ENCODE measurements at regions not wholly inside any gene's neighbourhood (a gene's known extent, or its start where the extent isn't known, plus 50 kb on each side); places are given as distances from the start of the nearest gene placed in this dataset.

DNA sequence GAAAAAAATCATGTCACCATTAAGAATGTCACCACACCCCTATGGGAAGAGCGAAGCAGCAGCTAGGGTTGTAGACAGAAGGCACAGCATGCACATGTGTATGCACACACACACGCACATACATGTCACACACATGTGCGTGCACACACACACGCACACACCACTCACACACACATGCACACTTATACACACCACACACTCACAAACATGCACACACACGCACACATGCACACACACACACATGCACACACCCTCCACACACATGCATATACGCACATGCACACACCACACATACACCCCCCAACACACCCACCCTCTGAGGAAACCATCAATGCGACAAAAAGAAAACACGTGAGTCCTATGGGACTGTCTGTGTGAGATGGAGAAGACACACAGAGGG lies 205.4 kb downstream of the ENGASE start:
- H3K4me3 ChIP-seq (replicated peaks in 1 of 3; ENCODE audit: insufficient read depth in 1 of 3, low read depth in 1 of 3, low read length in 3 of 3), result no peak overlapping the region
- intact Hi-C loops (cut with micrococcal nuclease), result no loop called here
- no peak overlapping the region for H2AFZ ChIP-seq (ENCODE audit: low read depth, low read length)
- no peaks in the 10 kb centered on the region for H3K27me3 ChIP-seq (ENCODE audit: control insufficient read depth in 2 of 2, insufficient read depth in 2 of 2, low read length in 2 of 2)
- dilution Hi-C loops (cut with MboI; ENCODE audit: extremely low pct_ligation_motif_present, low sequenced_read_pairs), result no loop called here
- ChIA-PET POLR2A (no interaction called here), CTCF (interaction anchor here (0.8 to 1.1 kb wide), 2 partner anchors 11 to 12 kb away, joined by 4 read pairs; no protein-coding TSS in a partner anchor)
- no peak overlapping the region for H3K4me2 ChIP-seq (ENCODE audit: insufficient read depth, low read length)
- no peaks in the 10 kb centered on the region for H4K20me1 ChIP-seq (replicated peaks; ENCODE audit: control insufficient read depth, extremely low read depth, insufficient read depth, low read length)
- no peaks in the 10 kb centered on the region for H3K9me1 ChIP-seq (replicated peaks; ENCODE audit: control insufficient read depth, extremely low read depth, insufficient read depth, low read length)
- no peaks in the 10 kb centered on the region for H3K4me1 ChIP-seq (ENCODE audit: control insufficient read depth, extremely low read depth, insufficient read depth, low read length)
- DNase-seq (ENCODE audit: low read depth, low spot score), result no peak
- TF ChIP-seq MAX (IDR thresholded peaks at IDR 0.05; ENCODE audit: insufficient read depth, insufficient read length) (no peak), FOS (IDR thresholded peaks at IDR 0.05; ENCODE audit: borderline replicate concordance, insufficient read depth, low read length) (no peak), GATA2 (IDR thresholded peaks at IDR 0.05; ENCODE audit: insufficient read depth, insufficient read length, low read depth, low read length) (no peak), EZH2 (IDR thresholded peaks at IDR 0.05; ENCODE audit: borderline replicate concordance, low read depth, low read length, severe bottlenecking) (no peak), POLR2A (IDR thresholded peaks at IDR 0.05; ENCODE audit: low read depth, low read length) (no peak), POLR2AphosphoS5 (IDR thresholded peaks at IDR 0.05; ENCODE audit: insufficient read depth, low read depth, low read length) (no peak), MYC (IDR thresholded peaks at IDR 0.05; ENCODE audit: low read depth, low read length) (no peak), JUN (IDR thresholded peaks at IDR 0.05; ENCODE audit: borderline replicate concordance, insufficient read depth, insufficient read length, low read depth) (no peak)
- TF ChIP-seq, protein P1, sequence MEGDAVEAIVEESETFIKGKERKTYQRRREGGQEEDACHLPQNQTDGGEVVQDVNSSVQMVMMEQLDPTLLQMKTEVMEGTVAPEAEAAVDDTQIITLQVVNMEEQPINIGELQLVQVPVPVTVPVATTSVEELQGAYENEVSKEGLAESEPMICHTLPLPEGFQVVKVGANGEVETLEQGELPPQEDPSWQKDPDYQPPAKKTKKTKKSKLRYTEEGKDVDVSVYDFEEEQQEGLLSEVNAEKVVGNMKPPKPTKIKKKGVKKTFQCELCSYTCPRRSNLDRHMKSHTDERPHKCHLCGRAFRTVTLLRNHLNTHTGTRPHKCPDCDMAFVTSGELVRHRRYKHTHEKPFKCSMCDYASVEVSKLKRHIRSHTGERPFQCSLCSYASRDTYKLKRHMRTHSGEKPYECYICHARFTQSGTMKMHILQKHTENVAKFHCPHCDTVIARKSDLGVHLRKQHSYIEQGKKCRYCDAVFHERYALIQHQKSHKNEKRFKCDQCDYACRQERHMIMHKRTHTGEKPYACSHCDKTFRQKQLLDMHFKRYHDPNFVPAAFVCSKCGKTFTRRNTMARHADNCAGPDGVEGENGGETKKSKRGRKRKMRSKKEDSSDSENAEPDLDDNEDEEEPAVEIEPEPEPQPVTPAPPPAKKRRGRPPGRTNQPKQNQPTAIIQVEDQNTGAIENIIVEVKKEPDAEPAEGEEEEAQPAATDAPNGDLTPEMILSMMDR (IDR thresholded peaks at IDR 0.05; ENCODE audit: extremely low read depth in 1 of 2, insufficient read depth in 1 of 2, low read depth in 1 of 2, low read length in 2 of 2), result no peak
- H3K36me3 ChIP-seq (ENCODE audit: control insufficient read depth in 2 of 2, extremely low read depth in 1 of 2, insufficient read depth in 2 of 2, low read length in 2 of 2), result no peaks in the 10 kb centered on the region
- H3K9me3 ChIP-seq (replicated peaks; ENCODE audit: control insufficient read depth, insufficient read depth, low read length), result no peaks in the 10 kb centered on the region
- no peak for FAIRE-seq
- no TSS peak for BruUV-seq (replicated peaks)
- no peak overlapping the region for H3K9ac ChIP-seq (replicated peaks; ENCODE audit: extremely low read depth, insufficient read depth, low read length)
- H3K27ac ChIP-seq (ENCODE audit: insufficient read depth, low read depth, low read length), result no peak overlapping the region
- no peaks in the 10 kb centered on the region for H3K79me2 ChIP-seq (ENCODE audit: control insufficient read depth, insufficient read depth, low read length)
